GM12874 (cell line): ENCODE measurements at regions not wholly inside any gene's neighbourhood (a gene's known extent, or its start where the extent isn't known, plus 50 kb on each side); places are given as distances from the start of the nearest gene placed in this dataset.

Experiments
- CTCF ChIP-seq: IDR thresholded peaks from 2 replicates; pipeline ENCODE4 v1.5.1; 2011; ENCODE audit warnings: low read depth, mild to moderate bottlenecking, control low read depth, low read length, moderate library complexity; ENCODE audit not compliant: insufficient read depth

DNA sequence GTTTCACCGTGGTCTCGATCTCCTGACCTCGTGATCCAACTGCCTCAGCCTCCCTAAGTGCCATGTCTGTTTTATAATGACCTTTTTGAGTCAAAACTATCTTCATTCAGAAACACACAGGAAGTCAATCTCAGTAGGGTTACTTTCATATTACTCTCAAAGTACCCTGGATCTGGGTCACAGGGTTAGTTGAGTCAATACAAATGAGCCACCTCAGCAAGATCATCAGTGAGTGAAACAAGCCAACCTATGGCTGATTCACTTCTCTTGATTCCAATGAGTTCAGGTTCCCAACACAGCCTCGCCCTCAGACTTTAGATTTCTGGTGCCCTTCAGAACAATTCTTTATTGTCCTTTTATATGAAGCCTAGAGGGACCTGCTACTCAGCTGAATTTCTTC is 76.9 kb downstream of the ZC3H11B start:
- no peak for TF ChIP-seq CTCF

DNA sequence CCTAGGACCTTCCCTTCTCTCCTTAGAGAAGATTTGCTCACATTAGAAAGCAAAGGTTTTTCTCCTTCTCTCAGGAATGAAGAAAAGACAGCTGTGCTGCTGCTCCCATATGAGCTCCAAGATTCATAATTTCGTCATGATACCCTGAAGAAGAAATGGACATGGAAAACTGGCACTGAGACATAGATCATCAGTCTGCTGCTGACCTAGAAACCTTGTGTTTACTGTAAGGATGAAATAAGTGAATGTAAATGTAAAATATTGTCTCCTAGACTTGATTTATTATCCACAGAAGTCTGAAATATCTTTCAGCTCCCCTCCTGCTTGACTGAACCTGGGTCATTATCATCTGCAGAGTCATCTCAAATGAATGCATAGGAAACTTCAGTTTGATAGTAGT is 77.9 kb downstream of the ZC3H11B start:
- no peak for TF ChIP-seq CTCF

DNA sequence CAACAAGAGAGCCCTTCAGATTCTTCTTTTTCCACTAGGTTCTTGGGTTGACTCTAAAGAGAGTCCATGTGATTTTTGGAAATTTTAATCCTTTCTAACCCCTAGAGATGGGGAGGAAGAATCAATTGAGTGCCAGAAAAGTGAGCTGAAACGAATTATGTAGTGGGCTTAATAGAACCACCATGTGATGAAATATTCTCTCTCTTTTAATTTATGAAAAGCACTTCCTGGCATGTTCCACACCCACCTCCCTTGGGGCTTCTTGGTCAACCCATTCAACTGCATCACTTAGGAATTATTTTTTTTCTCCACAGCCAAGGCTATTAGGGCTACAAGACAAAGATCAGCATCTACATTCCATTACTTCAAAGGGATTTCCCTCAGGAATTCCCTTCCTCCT is 79.6 kb downstream of the ZC3H11B start:
- no peak for TF ChIP-seq CTCF

GRCh38 chr1:219529116-219529515 is 83.8 kb downstream of the ZC3H11B start:
- no peak for TF ChIP-seq CTCF

DNA sequence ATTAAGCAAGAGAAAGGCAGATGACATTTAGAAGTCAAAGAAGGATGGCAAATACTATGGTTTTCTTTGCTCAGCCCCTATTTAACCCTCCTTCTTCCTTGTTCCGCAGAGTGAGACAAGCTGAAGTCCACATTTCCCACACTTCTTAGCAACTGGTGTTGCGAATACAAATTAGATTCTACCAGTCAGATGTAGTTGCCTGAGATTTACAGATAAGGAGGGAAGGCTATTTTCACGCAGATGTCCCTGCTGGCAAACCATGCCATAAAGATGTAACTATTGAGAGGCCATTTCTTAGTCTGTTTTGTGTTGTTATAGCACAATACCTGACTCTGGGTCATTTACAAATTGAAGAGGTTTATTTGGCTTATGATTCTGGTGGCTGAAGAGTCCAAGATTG is 84.3 kb downstream of the ZC3H11B start:
- no peak for TF ChIP-seq CTCF

DNA sequence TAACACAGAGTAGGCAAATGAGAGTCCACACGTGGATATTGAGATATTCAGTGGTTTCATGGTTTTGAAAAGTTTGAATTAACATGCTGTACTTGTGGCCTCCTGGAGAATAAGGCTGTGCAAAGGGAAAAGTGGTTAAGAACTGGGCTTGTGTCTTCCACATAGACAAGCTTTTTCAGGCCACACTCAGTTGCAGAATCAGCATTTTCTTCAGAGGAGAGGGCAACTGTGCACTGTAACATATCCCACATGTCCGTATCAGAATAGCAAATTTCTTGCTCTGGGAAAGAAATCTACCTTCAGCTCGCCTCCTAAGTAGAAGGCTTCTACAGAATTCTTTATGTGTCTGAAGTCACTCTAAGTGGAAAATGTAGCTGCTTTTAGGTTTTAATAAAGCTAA is 84.9 kb downstream of the ZC3H11B start:
- no peak for TF ChIP-seq CTCF

DNA sequence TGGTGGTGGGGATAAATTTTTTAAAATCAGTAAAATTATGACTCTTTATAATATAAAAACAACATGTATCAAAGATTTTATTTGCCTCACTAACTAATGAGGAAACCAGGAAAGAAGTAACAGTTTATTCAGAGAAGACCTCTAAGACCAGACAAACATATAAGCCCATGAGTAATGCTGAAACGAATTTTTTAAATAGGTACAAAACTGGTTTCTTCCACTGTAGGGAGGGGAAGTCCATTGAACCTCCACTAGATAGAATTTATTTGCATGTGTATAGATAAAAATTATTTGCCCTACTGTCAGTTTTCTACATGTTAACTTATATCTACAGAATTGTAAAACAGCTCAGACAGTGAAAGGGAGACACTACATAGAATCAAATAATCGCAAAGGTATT is 86.8 kb downstream of the ZC3H11B start:
- no peak for TF ChIP-seq CTCF

DNA sequence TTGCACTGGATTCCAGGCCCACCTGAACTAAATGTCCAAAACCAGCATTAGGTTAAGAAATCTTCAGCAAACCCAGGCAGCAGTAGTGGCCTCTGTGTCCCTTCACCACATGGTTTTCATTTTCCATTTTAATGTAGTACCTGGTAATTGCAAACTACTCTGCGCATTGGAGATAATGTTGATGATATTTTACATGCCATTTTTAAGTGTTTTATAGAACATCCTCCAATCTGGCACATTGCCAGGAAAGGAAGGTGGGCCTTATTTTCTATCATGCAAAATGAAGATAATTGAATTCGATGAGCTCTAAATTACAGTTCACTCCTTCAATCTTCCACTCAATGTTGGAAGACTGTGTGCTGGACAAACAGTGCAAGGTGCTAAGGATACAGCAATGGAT is 89.5 kb downstream of the ZC3H11B start:
- TF ChIP-seq CTCF, result no peak
